Right lobe of liver (tissue), 6 donors: ENCODE measurements at regions not wholly inside any gene's neighbourhood (a gene's known extent, or its start where the extent isn't known, plus 50 kb on each side); places are given as distances from the start of the nearest gene placed in this dataset.

Source experiments
- ATAC-seq, 4 donors: fragments of 200-7000 bp; cut with Tn5 transposase; one replicate each; pipeline ENCODE4 v1.9.1; 2020; ENCODE audit warnings: mild to moderate bottlenecking in 4 of 4, moderate library complexity in 4 of 4
- DNase-seq, 3 donors: peaks; one replicate each; pipeline ENCODE4 v3.0.0-alpha.2; 2020
- H3K27ac ChIP-seq, 3 donors: fragments of 200-600 bp; one replicate each; pipeline ENCODE4 v1.8.0; 2022
- H3K27me3 ChIP-seq, 2 donors: fragments of 200-600 bp; one replicate each; pipeline ENCODE4 v1.8.0; 2022
- H3K36me3 ChIP-seq, 4 donors: fragments of 200-600 bp; sonication (generic) in 1 of 4; one replicate each; pipeline versions ENCODE4 v1.5.1 to v1.8.0; 2017 to 2022; ENCODE audit warnings: control low read depth in 1 of 4
- H3K4me1 ChIP-seq, 4 donors: fragments of 200-600 bp; sonication (generic) in 1 of 4; one replicate each; pipeline versions ENCODE4 v1.5.1 to v1.8.0; 2017 to 2022; ENCODE audit warnings: control low read depth in 1 of 4
- H3K4me3 ChIP-seq, 3 donors: fragments of 200-600 bp; one replicate each; pipeline ENCODE4 v1.8.0; 2022
- H3K9me3 ChIP-seq, 4 donors: fragments of 200-600 bp; sonication (generic) in 1 of 4; one replicate each; pipeline versions ENCODE4 v1.5.1 to v1.8.0; 2017 to 2022; ENCODE audit warnings: control low read depth in 1 of 4
- POLR2A ChIP-seq: fragments of 450-650 bp; IDR thresholded peaks from one replicate; pipeline ENCODE4 v1.6.1; 2017; ENCODE audit warnings: antibody characterized with exemption, mild to moderate bottlenecking
- WGBS: methylation state at CpG from one replicate; pipeline ENCODE4 v1.1.6; 2018; ENCODE audit warnings: low coverage, low lambda C conversion rate; ENCODE audit not compliant: insufficient coverage; ENCODE audit errors: missing lambda C conversion rate; 5-methylcytosine and 5-hydroxymethylcytosine counted together
- intact Hi-C, 2 donors: fragments of 100-400 bp; cut with DNase I; formaldehyde crosslinking; loops; one replicate each; pipeline versions ENCODE4 v1.11.2 to v1.14.1; 2022
- TF ChIP-seq, protein P1 (sequence below), 4 donors: fragments of 200-600 bp in 3 of 4; fragments of 450-650 bp in 1 of 4; IDR thresholded peaks; one replicate each; pipeline versions ENCODE4 v1.5.1 to v1.8.0; 2016 to 2022; ENCODE audit warnings: antibody characterized with exemption in 4 of 4, mild to moderate bottlenecking in 2 of 4
- donor health status: DM: no; HTN: yes; CAD: no.
- donor health status: DM: no; HTN: no; CAD: no.
- donor health status: DM: no; HTN: no; CAD: no.
- donor health status: DM: no; HTN: yes; CAD: no.
- donor health status: DM: no; HTN: yes; CAD: no.

GRCh38 chr7:138369797-138370196 is 90.3 kb upstream of the TRIM24 start:
- Histone ChIP-seq H3K4me3 (no peak overlapping the region), H3K9me3 (peaks cover 0 to 5% (median under 1%) of the 10 kb centered on the region in 4 donors), H3K36me3 (no peaks in the 10 kb centered on the region), H3K27ac (no peak overlapping the region), H3K27me3 (no peaks in the 10 kb centered on the region), H3K4me1 (no peaks in the 10 kb centered on the region)
- ATAC-seq (no peak), DNase-seq (no peak)
- no peak for TF ChIP-seq POLR2A
- TF ChIP-seq, protein P1, sequence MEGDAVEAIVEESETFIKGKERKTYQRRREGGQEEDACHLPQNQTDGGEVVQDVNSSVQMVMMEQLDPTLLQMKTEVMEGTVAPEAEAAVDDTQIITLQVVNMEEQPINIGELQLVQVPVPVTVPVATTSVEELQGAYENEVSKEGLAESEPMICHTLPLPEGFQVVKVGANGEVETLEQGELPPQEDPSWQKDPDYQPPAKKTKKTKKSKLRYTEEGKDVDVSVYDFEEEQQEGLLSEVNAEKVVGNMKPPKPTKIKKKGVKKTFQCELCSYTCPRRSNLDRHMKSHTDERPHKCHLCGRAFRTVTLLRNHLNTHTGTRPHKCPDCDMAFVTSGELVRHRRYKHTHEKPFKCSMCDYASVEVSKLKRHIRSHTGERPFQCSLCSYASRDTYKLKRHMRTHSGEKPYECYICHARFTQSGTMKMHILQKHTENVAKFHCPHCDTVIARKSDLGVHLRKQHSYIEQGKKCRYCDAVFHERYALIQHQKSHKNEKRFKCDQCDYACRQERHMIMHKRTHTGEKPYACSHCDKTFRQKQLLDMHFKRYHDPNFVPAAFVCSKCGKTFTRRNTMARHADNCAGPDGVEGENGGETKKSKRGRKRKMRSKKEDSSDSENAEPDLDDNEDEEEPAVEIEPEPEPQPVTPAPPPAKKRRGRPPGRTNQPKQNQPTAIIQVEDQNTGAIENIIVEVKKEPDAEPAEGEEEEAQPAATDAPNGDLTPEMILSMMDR (IDR thresholded peaks at IDR 0.05): no peak
- intact Hi-C loops: no loop called here
- WGBS: 82% methylated on average over 1 of the region's 1 CpG

DNA sequence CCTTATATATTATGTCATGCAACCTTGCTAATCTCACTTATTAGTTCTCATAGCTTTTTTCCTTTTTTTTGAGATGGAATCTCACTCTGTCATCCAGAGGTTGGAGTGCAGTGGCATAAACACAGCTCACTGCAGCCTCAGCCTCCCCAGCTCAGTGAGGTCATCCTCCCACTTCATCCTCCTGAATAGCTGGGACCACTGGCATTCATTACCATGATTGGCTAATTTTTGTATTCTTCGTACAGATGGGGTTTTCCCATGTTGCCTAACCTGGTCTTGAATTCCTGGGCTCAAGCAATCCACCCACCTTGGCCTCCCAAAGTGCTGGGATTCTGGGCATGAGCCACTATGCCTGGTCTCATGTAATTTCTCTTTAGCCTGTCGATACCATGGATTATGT is 89.1 kb upstream of the TRIM24 start:
- TF ChIP-seq POLR2A: no peak
- TF ChIP-seq, protein P1 (IDR thresholded peaks at IDR 0.05): no peak
- Histone ChIP-seq H3K36me3 (no peaks in the 10 kb centered on the region), H3K4me3 (no peak overlapping the region), H3K27me3 (no peaks in the 10 kb centered on the region), H3K9me3 (peaks cover 0 to 5% (median under 1%) of the 10 kb centered on the region in 4 donors), H3K4me1 (no peaks in the 10 kb centered on the region), H3K27ac (no peak overlapping the region)
- intact Hi-C loops: no loop called here
- 68% methylated on average over 2 of the region's 2 CpGs for WGBS
- DNase-seq: no peak
- ATAC-seq: no peak

GRCh38 chr7:138374119-138374693 is 85.9 kb upstream of the TRIM24 start:
- no peaks in the 10 kb centered on the region for H3K4me1 ChIP-seq
- DNase-seq (no peak), ATAC-seq (no peak)
- WGBS: 73% methylated on average over 3 of the region's 3 CpGs
- H3K27ac ChIP-seq: no peak overlapping the region
- no peaks in the 10 kb centered on the region for H3K27me3 ChIP-seq
- no peaks in the 10 kb centered on the region for H3K36me3 ChIP-seq
- TF ChIP-seq POLR2A: no peak
- TF ChIP-seq, protein P1 (IDR thresholded peaks at IDR 0.05): no peak
- H3K9me3 ChIP-seq: peaks cover 0 to 5% (median under 1%) of the 10 kb centered on the region in 4 donors
- intact Hi-C loops: no loop called here
- H3K4me3 ChIP-seq: no peak overlapping the region

- TF ChIP-seq POLR2A: no peak
- TF ChIP-seq, protein P1 (IDR thresholded peaks at IDR 0.05): no peak
- intact Hi-C loops: no loop called here
- no peaks in the 10 kb centered on the region for H3K9me3 ChIP-seq
- WGBS: 68% methylated on average over 2 of the region's 2 CpGs
- no peak for DNase-seq
- H3K4me3 ChIP-seq: no peak overlapping the region
- no peaks in the 10 kb centered on the region for H3K36me3 ChIP-seq
- no peak for ATAC-seq
- H3K4me1 ChIP-seq: no peaks in the 10 kb centered on the region
- H3K27me3 ChIP-seq: no peaks in the 10 kb centered on the region
- no peak overlapping the region for H3K27ac ChIP-seq
These were observed 82.8 kb upstream of the TRIM24 start for GRCh38 chr7:138377306-138377705.
